Caco-2 (cell line): ENCODE measurements at regions not wholly inside any gene's neighbourhood (a gene's known extent, or its start where the extent isn't known, plus 50 kb on each side); places are given as distances from the start of the nearest gene placed in this dataset.

Experiments
- BruUV-seq: library from RNA; stranded (reverse); fragments of 400-500 nt; replicated peaks from 2 replicates; lab custom pipeline; 2021; lab: Mats Ljungman, UMichigan
- CTCF ChIA-PET: fragments of 300-600 bp; sonication (Branson Sonifier 250); formaldehyde crosslinking; loops from one replicate; lab custom pipeline; 2022; ENCODE audit warnings: antibody characterized with exemption; lab: Charles Lee
- POLR2A ChIA-PET: fragments of 300-600 bp; sonication (Branson Sonifier 250); formaldehyde crosslinking; loops from one replicate; lab custom pipeline; 2022; ENCODE audit warnings: antibody characterized with exemption; lab: Charles Lee
- DNase-seq, 2 experiments: peaks; one replicate each; pipeline versions ENCODE4 v3.0.0 to v3.0.0-alpha.2; 2020 to 2022
- H3K27me3 ChIP-seq: replicated peaks from 2 replicates; pipeline ENCODE4 v1.6.0; 2011; ENCODE audit warnings: low read length; ENCODE audit not compliant: control insufficient read depth, insufficient read depth
- H3K36me3 ChIP-seq: 2 replicates; pipeline ENCODE4 v1.5.1; 2011; ENCODE audit warnings: low read length; ENCODE audit not compliant: control insufficient read depth, insufficient read depth
- H3K4me1 ChIP-seq: fragments of 250-450 bp; sonication (Bioruptor Pico); 2 replicates; pipeline ENCODE4 v1.5.1; 2020; ENCODE audit warnings: mild to moderate bottlenecking
- H3K4me3 ChIP-seq: 2 replicates; pipeline ENCODE4 v1.5.1; 2011; ENCODE audit warnings: low read depth, mild to moderate bottlenecking, control low read depth, low read length
- H3K9me3 ChIP-seq: fragments of 250-450 bp; sonication (Bioruptor Pico); 2 replicates; pipeline ENCODE4 v1.5.1; 2020; ENCODE audit warnings: mild to moderate bottlenecking, moderate library complexity
- H3K27ac Mint-ChIP-seq: one replicate; pipeline ENCODE4 v1.8.0; 2022; ENCODE audit warnings: mixed read lengths; ENCODE audit not compliant: unreplicated experiment
- H3K27me3 Mint-ChIP-seq: one replicate; pipeline ENCODE4 v1.8.0; 2022; ENCODE audit warnings: mixed read lengths; ENCODE audit not compliant: insufficient read depth, unreplicated experiment
- H3K36me3 Mint-ChIP-seq: one replicate; pipeline ENCODE4 v1.8.0; 2022; ENCODE audit warnings: mild to moderate bottlenecking, mixed read lengths; ENCODE audit not compliant: insufficient read depth, unreplicated experiment
- H3K4me1 Mint-ChIP-seq: one replicate; pipeline ENCODE4 v1.8.0; 2022; ENCODE audit warnings: low read depth, mixed read lengths; ENCODE audit not compliant: unreplicated experiment
- H3K4me3 Mint-ChIP-seq: one replicate; pipeline ENCODE4 v1.8.0; 2022; ENCODE audit warnings: mild to moderate bottlenecking, moderate library complexity, mixed read lengths; ENCODE audit not compliant: unreplicated experiment
- H3K9me3 Mint-ChIP-seq: one replicate; pipeline ENCODE4 v1.8.0; 2022; ENCODE audit warnings: mixed read lengths; ENCODE audit not compliant: unreplicated experiment
- CTCF ChIP-seq, 2 experiments: fragments of 200-600 bp in 1 of 2; IDR thresholded peaks; 1 replicate in 1 of 2; 2 replicates in 1 of 2; pipeline versions ENCODE4 v1.5.1 to v1.8.0; 2011 to 2022; ENCODE audit warnings: antibody characterized with exemption in 1 of 2, control low read depth in 1 of 2, inconsistent platforms in 1 of 2, low read depth in 1 of 2, low read length in 1 of 2, mild to moderate bottlenecking in 1 of 2, moderate library complexity in 1 of 2; ENCODE audit not compliant: insufficient read depth in 1 of 2, severe bottlenecking in 1 of 2, unreplicated experiment in 1 of 2
- intact Hi-C: fragments of 100-400 bp; cut with micrococcal nuclease; formaldehyde crosslinking; loops from one replicate; pipeline ENCODE4 v1.10.0; 2022; ENCODE audit not compliant: unreplicated experiment

- Mint-ChIP-seq H3K36me3 (no peaks in the 10 kb centered on the region), H3K9me3 (no peaks in the 10 kb centered on the region), H3K27ac (no peak overlapping the region), H3K27me3 (peaks cover 12% of the 10 kb centered on the region), H3K4me1 (no peaks in the 10 kb centered on the region), H3K4me3 (no peak overlapping the region)
- BruUV-seq, result no TSS peak
- Histone ChIP-seq H3K4me3 (no peak overlapping the region), H3K27me3 (no peaks in the 10 kb centered on the region), H3K36me3 (no peaks in the 10 kb centered on the region), H3K9me3 (no peaks in the 10 kb centered on the region), H3K4me1 (no peaks in the 10 kb centered on the region)
- no peak for TF ChIP-seq CTCF (IDR thresholded peaks at IDR 0.05; ENCODE audit: insufficient read depth in 1 of 2, low read depth in 1 of 2, low read length in 1 of 2, severe bottlenecking in 1 of 2, unreplicated experiment in 1 of 2)
- intact Hi-C loops, result no loop called here
- ChIA-PET POLR2A (no interaction called here), CTCF (no interaction called here)
- no peak for DNase-seq
These were observed 52.8 kb upstream of the SV2C start for GRCh38 chr5:76030343-76030742.

GRCh38 chr5:76029739-76030138, 53.4 kb upstream of the SV2C start:
- no peak for DNase-seq
- no peaks in the 10 kb centered on the region for H3K9me3 ChIP-seq
- POLR2A ChIA-PET, result no interaction called here
- Mint-ChIP-seq H3K9me3 (no peaks in the 10 kb centered on the region), H3K4me1 (no peaks in the 10 kb centered on the region), H3K27ac (no peak overlapping the region), H3K27me3 (peaks cover 7% of the 10 kb centered on the region), H3K4me3 (no peak overlapping the region), H3K36me3 (no peaks in the 10 kb centered on the region)
- CTCF ChIA-PET, result no interaction called here
- no peak for TF ChIP-seq CTCF (IDR thresholded peaks at IDR 0.05; ENCODE audit: insufficient read depth in 1 of 2, low read depth in 1 of 2, low read length in 1 of 2, severe bottlenecking in 1 of 2, unreplicated experiment in 1 of 2)
- H3K27me3 ChIP-seq, result no peaks in the 10 kb centered on the region
- BruUV-seq, result no TSS peak
- no peaks in the 10 kb centered on the region for H3K36me3 ChIP-seq
- intact Hi-C loops, result no loop called here
- no peak overlapping the region for H3K4me3 ChIP-seq
- H3K4me1 ChIP-seq, result no peaks in the 10 kb centered on the region

GRCh38 chr5:76025790-76026189, 57.4 kb upstream of the SV2C start:
- no peaks in the 10 kb centered on the region for H3K4me1 ChIP-seq
- DNase-seq, result no peak
- no peaks in the 10 kb centered on the region for H3K9me3 Mint-ChIP-seq
- no peaks in the 10 kb centered on the region for H3K27me3 ChIP-seq
- intact Hi-C loops, result no loop called here
- H3K4me1 Mint-ChIP-seq, result no peaks in the 10 kb centered on the region
- no TSS peak for BruUV-seq
- no peak overlapping the region for H3K4me3 ChIP-seq
- CTCF ChIA-PET, result no interaction called here
- peaks cover 17% of the 10 kb centered on the region for H3K27me3 Mint-ChIP-seq
- no peaks in the 10 kb centered on the region for H3K9me3 ChIP-seq
- no peak for TF ChIP-seq CTCF (IDR thresholded peaks at IDR 0.05; ENCODE audit: insufficient read depth in 1 of 2, low read depth in 1 of 2, low read length in 1 of 2, severe bottlenecking in 1 of 2, unreplicated experiment in 1 of 2)
- H3K36me3 Mint-ChIP-seq, result no peaks in the 10 kb centered on the region
- H3K36me3 ChIP-seq, result no peaks in the 10 kb centered on the region
- H3K4me3 Mint-ChIP-seq, result no peak overlapping the region
- POLR2A ChIA-PET, result no interaction called here
- no peak overlapping the region for H3K27ac Mint-ChIP-seq
